DND-41 (cell line): ENCODE measurements at regions not wholly inside any gene's neighbourhood (a gene's known extent, or its start where the extent isn't known, plus 50 kb on each side); places are given as distances from the start of the nearest gene placed in this dataset.

Source experiments
- ATAC-seq: fragments of 200-7000 bp; cut with Tn5 transposase; 3 replicates; pipeline ENCODE4 v1.9.1; 2021; ENCODE audit warnings: low read depth; ENCODE audit not compliant: insufficient read depth
- DNase-seq: peaks from one replicate; pipeline ENCODE4 v3.0.0-alpha.2; 2020
- H2AFZ ChIP-seq: 2 replicates; pipeline ENCODE4 v1.6.0; 2012; ENCODE audit warnings: low read depth, low read length
- H3K27ac ChIP-seq: 2 replicates; pipeline ENCODE4 v1.5.1; 2012; ENCODE audit warnings: low read length, inconsistent platforms
- H3K27me3 ChIP-seq: fragments of 200-600 bp; sonication (generic); 2 replicates; pipeline ENCODE4 v1.6.0; 2012; ENCODE audit warnings: low read length, mild to moderate bottlenecking, inconsistent platforms; ENCODE audit not compliant: insufficient read depth, poor library complexity
- H3K36me3 ChIP-seq: 2 replicates; pipeline ENCODE4 v1.5.1; 2012; ENCODE audit warnings: low read length, inconsistent platforms; ENCODE audit not compliant: insufficient read depth
- H3K4me1 ChIP-seq: 2 replicates; pipeline ENCODE4 v1.5.1; 2012; ENCODE audit warnings: mild to moderate bottlenecking, low read length; ENCODE audit not compliant: insufficient read depth
- H3K4me2 ChIP-seq: 2 replicates; pipeline ENCODE4 v1.6.0; 2012; ENCODE audit warnings: mild to moderate bottlenecking, moderate library complexity, low read length, inconsistent platforms; ENCODE audit not compliant: insufficient read depth
- H3K4me3 ChIP-seq, 2 experiments: fragments of 200-600 bp in 1 of 2; shearing (Covaris generic) in 1 of 2; 2 replicates each; pipeline ENCODE4 v1.5.1; 2012 to 2016; ENCODE audit warnings: inconsistent platforms in 2 of 2, low read length in 2 of 2, mild to moderate bottlenecking in 2 of 2, low read depth in 1 of 2, moderate library complexity in 1 of 2
- H3K79me2 ChIP-seq: 2 replicates; pipeline ENCODE4 v1.6.0; 2012; ENCODE audit warnings: low read length, inconsistent platforms; ENCODE audit not compliant: insufficient read depth
- H3K9ac ChIP-seq: 2 replicates; pipeline ENCODE4 v1.6.0; 2012; ENCODE audit warnings: low read depth, mild to moderate bottlenecking, inconsistent platforms, low read length, moderate library complexity
- H3K9me3 ChIP-seq: 2 replicates; pipeline ENCODE4 v1.5.1; 2012; ENCODE audit warnings: low read length, moderate library complexity, mild to moderate bottlenecking, inconsistent platforms; ENCODE audit not compliant: insufficient read depth, severe bottlenecking
- H4K20me1 ChIP-seq: 2 replicates; pipeline ENCODE4 v1.6.0; 2012; ENCODE audit warnings: low read length; ENCODE audit not compliant: insufficient read depth
- EZH2 ChIP-seq: IDR thresholded peaks from 3 replicates; pipeline ENCODE4 v1.6.1; 2012; ENCODE audit warnings: borderline replicate concordance, low read depth, mild to moderate bottlenecking, moderate library complexity, low read length, inconsistent platforms; ENCODE audit not compliant: severe bottlenecking
- TF ChIP-seq, protein P1 (sequence below): IDR thresholded peaks from 2 replicates; pipeline ENCODE4 v1.5.1; 2012; ENCODE audit warnings: borderline replicate concordance, low read length, moderate library complexity, mild to moderate bottlenecking; ENCODE audit not compliant: poor library complexity, severe bottlenecking; ENCODE audit errors: extremely low read depth

DNA sequence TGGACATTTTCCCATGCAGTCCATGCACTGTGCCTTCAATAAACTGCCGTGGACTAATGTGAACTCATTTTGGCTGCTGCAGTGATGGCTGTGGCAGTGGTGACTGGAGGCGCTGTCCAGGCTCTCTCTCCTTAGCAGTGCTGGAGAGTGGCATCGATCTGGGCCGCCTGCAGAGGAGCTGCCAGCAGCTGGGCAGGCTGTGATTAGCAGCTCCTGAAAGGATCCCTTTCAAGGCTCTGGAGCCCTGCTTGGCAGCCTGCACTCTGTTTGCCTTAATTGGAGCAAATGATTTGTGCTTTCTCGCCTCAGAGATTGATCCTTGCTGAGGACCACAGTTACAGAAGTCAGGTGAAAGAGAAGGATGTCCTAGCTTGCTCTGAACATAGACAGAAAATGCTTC is 130.1 kb upstream of the VWC2 start:
- Histone ChIP-seq H3K27me3 (no peaks in the 10 kb centered on the region), H4K20me1 (no peaks in the 10 kb centered on the region), H3K9me3 (no peaks in the 10 kb centered on the region), H3K27ac (no peak overlapping the region), H3K4me3 (no peak overlapping the region), H3K4me2 (no peak overlapping the region), H3K36me3 (no peaks in the 10 kb centered on the region), H3K79me2 (no peaks in the 10 kb centered on the region), H2AFZ (no peak overlapping the region), H3K9ac (no peak overlapping the region), H3K4me1 (no peaks in the 10 kb centered on the region)
- TF ChIP-seq, protein P1, sequence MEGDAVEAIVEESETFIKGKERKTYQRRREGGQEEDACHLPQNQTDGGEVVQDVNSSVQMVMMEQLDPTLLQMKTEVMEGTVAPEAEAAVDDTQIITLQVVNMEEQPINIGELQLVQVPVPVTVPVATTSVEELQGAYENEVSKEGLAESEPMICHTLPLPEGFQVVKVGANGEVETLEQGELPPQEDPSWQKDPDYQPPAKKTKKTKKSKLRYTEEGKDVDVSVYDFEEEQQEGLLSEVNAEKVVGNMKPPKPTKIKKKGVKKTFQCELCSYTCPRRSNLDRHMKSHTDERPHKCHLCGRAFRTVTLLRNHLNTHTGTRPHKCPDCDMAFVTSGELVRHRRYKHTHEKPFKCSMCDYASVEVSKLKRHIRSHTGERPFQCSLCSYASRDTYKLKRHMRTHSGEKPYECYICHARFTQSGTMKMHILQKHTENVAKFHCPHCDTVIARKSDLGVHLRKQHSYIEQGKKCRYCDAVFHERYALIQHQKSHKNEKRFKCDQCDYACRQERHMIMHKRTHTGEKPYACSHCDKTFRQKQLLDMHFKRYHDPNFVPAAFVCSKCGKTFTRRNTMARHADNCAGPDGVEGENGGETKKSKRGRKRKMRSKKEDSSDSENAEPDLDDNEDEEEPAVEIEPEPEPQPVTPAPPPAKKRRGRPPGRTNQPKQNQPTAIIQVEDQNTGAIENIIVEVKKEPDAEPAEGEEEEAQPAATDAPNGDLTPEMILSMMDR, result no peak
- TF ChIP-seq EZH2, result no peak
- no peak for DNase-seq
- ATAC-seq, result no peak

DNA sequence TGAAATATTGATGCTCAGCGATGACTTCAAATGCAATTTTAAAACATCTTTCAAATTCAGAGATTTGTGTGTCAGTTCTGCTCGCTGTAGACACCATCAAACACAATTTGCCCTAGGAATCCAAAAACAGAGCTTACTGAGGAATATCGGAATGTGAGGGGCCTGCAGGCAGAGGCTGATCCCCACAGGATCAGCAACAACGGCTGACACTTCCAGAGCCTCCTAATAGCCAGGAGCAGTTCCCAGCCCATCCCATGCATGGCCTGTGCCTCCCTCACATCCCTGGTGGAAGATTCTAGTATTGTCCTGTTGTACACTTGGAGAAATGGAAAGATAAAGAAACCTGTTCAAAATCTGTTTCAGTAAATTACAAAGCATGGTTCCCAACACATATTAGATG is 129.7 kb upstream of the VWC2 start:
- H3K4me3 ChIP-seq, result no peak overlapping the region

DNA sequence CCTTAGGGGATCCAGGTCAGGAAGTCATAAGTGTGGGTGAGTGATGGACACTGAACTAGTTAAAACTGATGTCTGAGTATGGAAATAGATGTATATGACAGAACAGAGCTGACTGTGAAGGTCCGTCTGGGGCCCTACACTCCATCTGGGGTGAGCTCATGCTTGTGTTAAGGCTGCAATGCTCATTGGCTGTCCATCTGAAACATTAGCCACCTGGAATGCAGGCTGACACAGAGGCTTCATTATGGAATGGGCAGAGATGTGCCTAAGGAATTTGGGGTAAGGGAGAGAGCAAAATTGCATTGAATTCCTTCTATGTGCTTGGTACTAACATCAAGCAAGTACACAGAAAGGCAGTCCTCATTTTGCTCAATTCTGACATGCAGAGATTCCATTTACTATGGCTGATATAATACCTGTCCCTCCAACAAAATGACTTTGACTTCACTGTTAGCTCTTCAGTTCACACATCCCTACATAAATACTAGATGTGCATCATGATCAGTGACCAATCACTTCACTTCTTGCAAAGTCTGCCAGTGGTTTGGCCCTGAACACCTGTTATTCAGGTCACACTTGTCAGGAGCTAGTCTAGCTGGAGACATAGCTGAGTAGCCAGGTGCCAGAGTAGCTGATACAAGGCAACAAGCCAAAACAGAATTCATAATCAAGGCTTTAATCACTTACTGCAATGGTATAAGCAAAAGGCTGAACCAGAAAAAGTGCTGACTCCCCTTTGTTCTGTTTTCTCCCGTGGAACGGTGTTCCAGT is 128.9 kb upstream of the VWC2 start:
- Histone ChIP-seq H2AFZ (no peak overlapping the region), H3K4me2 (no peak overlapping the region), H3K27me3 (no peaks in the 10 kb centered on the region), H3K9ac (no peak overlapping the region), H3K27ac (no peak overlapping the region), H3K79me2 (no peaks in the 10 kb centered on the region), H3K9me3 (no peaks in the 10 kb centered on the region), H3K4me1 (no peaks in the 10 kb centered on the region), H4K20me1 (no peaks in the 10 kb centered on the region), H3K36me3 (no peaks in the 10 kb centered on the region), H3K4me3 (no peak overlapping the region)
- no peak for TF ChIP-seq EZH2
- TF ChIP-seq, protein P1, result no peak
- ATAC-seq, result no peak
- DNase-seq, result no peak

More for the DNA sequence above, 129.7 kb upstream of the VWC2 start:
- Histone ChIP-seq H4K20me1 (no peaks in the 10 kb centered on the region), H3K27ac (no peak overlapping the region), H3K27me3 (no peaks in the 10 kb centered on the region), H3K4me1 (no peaks in the 10 kb centered on the region), H2AFZ (no peak overlapping the region), H3K9ac (no peak overlapping the region), H3K36me3 (no peaks in the 10 kb centered on the region), H3K9me3 (no peaks in the 10 kb centered on the region), H3K4me2 (no peak overlapping the region), H3K79me2 (no peaks in the 10 kb centered on the region)
- no peak for DNase-seq
- no peak for TF ChIP-seq EZH2
- TF ChIP-seq, protein P1, result no peak
- ATAC-seq, result no peak

DNA sequence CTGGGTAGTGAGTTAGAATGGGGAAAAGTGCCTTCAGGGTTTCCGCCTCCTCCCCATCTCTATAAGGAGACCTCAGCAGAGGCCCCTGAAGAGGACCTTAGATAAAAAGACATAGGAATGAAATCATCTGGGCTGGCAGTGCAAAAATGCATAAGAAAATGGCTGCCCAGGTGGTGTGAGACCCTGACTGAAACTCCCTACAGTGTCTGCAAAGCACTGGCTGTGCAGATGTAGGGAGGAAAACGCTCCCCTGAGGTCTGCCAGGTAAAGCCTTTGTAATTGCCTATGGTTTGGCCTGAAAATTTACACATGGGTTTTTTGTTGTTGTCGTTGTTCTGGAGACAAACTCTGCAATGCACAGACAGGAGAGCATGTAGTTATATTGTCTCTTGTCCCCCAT is 128.1 kb upstream of the VWC2 start:
- H3K27me3 ChIP-seq, result no peaks in the 10 kb centered on the region
- H2AFZ ChIP-seq, result no peak overlapping the region
- no peaks in the 10 kb centered on the region for H3K4me1 ChIP-seq
- no peaks in the 10 kb centered on the region for H4K20me1 ChIP-seq
- H3K4me2 ChIP-seq, result no peak overlapping the region
- no peak overlapping the region for H3K9ac ChIP-seq
- H3K27ac ChIP-seq, result no peak overlapping the region
- no peaks in the 10 kb centered on the region for H3K79me2 ChIP-seq
- TF ChIP-seq EZH2, result no peak
- TF ChIP-seq, protein P1, result no peak
- ATAC-seq (no peak), DNase-seq (no peak)
- no peak overlapping the region for H3K4me3 ChIP-seq
- no peaks in the 10 kb centered on the region for H3K36me3 ChIP-seq
- no peaks in the 10 kb centered on the region for H3K9me3 ChIP-seq
